ENCODE measurements at regions not wholly inside any gene's neighbourhood (a gene's known extent, or its start where the extent isn't known, plus 50 kb on each side); places are given as distances from the start of the nearest gene placed in this dataset. TPM values are rescaled to one million over a fixed set of nuclear protein-coding genes. Genes with fewer than 3 reads are reported as not detected.

- no peak for DNase-seq (ENCODE audit: low read depth)
- TF ChIP-seq, protein P1, sequence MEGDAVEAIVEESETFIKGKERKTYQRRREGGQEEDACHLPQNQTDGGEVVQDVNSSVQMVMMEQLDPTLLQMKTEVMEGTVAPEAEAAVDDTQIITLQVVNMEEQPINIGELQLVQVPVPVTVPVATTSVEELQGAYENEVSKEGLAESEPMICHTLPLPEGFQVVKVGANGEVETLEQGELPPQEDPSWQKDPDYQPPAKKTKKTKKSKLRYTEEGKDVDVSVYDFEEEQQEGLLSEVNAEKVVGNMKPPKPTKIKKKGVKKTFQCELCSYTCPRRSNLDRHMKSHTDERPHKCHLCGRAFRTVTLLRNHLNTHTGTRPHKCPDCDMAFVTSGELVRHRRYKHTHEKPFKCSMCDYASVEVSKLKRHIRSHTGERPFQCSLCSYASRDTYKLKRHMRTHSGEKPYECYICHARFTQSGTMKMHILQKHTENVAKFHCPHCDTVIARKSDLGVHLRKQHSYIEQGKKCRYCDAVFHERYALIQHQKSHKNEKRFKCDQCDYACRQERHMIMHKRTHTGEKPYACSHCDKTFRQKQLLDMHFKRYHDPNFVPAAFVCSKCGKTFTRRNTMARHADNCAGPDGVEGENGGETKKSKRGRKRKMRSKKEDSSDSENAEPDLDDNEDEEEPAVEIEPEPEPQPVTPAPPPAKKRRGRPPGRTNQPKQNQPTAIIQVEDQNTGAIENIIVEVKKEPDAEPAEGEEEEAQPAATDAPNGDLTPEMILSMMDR (IDR thresholded peaks at IDR 0.05; ENCODE audit: insufficient read depth, low read depth, low read length), result no peak
- H3K4me3 ChIP-seq (ENCODE audit: low read depth, low read length), result no peak overlapping the region
These were observed 50.9 kb upstream of the GRID2 start for GRCh38 chr4:92252846-92253245.

DNA sequence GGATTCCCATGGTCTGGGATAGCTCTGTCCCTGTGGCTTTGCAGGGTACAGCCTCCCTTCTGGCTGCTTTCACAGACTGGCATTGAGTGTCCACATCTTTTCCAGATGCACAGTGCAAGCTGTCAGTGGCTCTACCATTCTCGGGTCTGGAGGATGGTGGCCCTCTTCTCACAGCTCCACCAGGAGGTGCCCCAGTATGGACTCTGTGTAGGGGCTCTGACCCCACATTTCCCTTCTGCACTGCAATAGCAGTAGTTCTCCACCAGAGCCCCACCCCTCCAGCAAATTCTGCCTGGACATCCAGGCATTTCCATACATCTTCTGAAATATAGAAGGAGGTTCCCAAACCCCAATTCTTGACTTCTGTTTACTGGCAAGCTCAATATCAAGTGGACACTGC is 50.2 kb upstream of the GRID2 start:
- no peak for DNase-seq (ENCODE audit: low read depth)
- TF ChIP-seq, protein P1 (IDR thresholded peaks at IDR 0.05; ENCODE audit: insufficient read depth, low read depth, low read length), result no peak
- no peak overlapping the region for H3K4me3 ChIP-seq (ENCODE audit: low read depth, low read length)

Small RNA genes lying in the stretch of these regions (small RNA-seq; reads per million reads assigned to genes)
- gene KRT19P6, result not detected
